Stimulated activated CD8-positive, alpha-beta memory T cell treated with anti-CD3 and anti-CD28 coated beads, Interleukin-12 subunit alpha, Interleukin-12 subunit beta, amount 100 ng/mL, for 24 hours (primary cell): ENCODE measurements at regions not wholly inside any gene's neighbourhood (a gene's known extent, or its start where the extent isn't known, plus 50 kb on each side); places are given as distances from the start of the nearest gene placed in this dataset.
"Not testable (repeated sequence)": the region's sequence is repeated elsewhere in the genome, so short reads cannot be mapped to it uniquely, and the experiment has no call there.

ENCODE experiments used
- DNase-seq: peaks from one replicate; pipeline ENCODE4 v3.0.0-alpha.2; 2020; ENCODE audit errors: extremely low read depth

DNA sequence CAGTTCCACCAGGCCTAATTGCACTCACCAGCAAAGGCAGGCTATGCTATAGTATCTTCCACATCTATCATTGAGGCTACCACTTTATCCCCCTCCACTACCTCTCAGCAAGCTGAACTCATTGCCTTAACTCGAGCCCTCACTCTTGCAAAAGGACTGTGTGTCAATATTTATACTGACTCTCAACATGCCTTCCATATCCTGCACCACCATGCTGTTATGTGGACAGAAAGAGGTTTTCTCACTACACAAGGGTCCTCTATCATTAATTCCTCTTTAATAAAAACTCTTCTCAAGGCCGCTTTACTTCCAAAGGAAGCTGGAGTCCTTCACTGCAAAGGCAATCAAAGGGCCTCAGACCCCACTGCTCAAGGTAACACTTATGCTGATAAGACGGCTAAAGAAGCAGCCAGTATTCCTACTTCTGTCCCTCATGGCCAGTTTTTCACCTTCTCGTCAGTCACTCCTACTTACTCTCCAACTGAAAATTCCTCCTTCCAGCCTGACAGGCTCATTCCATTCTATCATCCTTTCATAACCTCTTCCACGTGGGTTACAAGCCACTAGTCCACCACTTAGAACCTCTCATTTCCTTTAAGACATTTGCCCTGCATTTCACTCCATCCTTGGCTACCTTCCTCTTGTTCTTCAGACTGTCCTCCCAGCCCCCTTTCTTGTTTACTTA, 1110.9 kb upstream of the TMEM132C start:
- not testable (repeated sequence) for DNase-seq

GRCh38 chr12:127157501-127158366, 1109.2 kb upstream of the TMEM132C start:
- DNase-seq: not testable (repeated sequence)

GRCh38 chr12:127158385-127159061, 1108.4 kb upstream of the TMEM132C start:
- no peak for DNase-seq

- no peak for DNase-seq
These were observed 1105.5 kb upstream of the TMEM132C start for GRCh38 chr12:127161466-127161865.

- no peak for DNase-seq
These were observed 1104.7 kb upstream of the TMEM132C start for GRCh38 chr12:127162307-127162706.

GRCh38 chr12:127162902-127163301, 1104.1 kb upstream of the TMEM132C start:
- DNase-seq: no peak

DNA sequence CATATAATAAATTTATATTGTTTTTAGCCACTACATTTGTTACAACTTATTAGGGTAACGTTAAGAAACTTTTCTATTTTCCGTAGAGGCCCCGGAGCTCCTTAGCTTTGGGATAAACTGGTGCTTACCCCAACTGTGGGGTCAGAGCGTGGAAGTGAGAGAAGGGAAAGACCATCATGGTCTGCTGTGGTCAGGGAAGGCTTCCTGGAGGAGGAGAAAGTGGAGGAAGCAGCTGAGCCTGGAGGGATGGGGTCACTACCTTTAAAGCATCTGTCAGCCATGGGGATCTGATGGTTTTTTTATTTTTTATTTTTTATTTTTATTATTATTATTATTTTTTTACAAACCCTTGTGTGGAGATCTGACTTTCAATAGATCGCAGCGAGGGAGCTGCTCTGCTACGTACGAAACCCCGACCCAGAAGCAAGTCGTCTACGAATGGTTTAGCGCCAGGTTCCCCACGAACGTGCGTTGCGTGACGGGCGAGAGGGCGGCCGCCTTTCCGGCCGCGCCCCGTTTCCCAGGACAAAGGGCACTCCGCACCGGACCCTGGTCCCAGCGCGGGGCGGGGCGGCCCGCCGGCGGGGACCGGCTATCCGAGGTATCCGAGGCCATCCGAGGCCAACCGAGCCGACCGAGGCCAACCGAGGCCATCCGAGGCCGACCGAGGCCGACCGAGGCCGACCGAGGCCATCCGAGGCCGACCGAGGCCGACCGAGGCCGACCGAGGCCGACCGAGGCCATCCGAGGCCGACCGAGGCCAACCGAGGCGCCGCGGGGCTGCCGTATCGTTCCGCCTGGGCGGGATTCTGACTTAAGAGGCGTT, 1101.2 kb upstream of the TMEM132C start:
- DNase-seq: peak; percentile 57

DNA sequence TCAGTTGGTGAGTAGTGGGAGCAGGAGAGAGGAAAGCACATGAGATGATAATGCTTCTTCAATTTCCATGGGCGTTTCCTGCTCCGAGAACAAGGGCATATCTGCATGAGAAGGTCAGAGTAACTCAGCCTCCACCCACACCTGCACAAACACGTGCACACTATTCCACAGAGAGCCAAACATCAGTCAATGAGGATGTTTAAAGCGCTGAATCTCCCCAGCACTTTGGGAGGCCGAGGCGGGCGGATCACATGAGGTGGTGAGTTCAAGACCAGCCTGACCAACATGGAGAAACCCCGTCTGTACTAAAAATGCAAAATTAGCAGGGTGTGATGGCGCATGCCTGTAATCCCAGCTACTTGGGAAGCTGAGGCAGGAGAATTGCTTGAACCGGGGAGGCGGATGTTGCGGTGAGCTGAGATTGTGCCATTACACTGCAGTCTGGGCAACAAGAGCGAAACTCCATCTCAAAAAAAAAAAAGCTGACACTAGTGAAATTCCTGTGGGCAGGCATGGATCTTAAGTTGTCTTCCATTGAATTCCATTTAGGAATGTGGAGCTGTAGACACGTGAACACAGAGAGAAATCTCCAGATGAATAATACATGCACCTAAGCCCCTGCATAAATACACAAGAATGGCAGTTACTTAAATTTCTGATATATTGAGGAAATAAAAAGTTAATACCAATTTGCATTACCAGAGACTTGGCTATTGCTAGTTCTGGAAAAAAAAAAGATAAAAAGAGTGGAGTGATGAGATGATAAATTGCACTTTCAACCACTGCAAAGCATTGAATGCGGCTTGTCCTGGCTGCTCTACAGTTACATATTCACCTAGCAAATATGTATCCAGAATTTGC, 1097.4 kb upstream of the TMEM132C start:
- no peak for DNase-seq

GRCh38 chr12:127170226-127171180, 1096.5 kb upstream of the TMEM132C start:
- DNase-seq: no peak

- DNase-seq: no peak
These were observed 1094.1 kb upstream of the TMEM132C start for GRCh38 chr12:127172861-127173260.

DNA sequence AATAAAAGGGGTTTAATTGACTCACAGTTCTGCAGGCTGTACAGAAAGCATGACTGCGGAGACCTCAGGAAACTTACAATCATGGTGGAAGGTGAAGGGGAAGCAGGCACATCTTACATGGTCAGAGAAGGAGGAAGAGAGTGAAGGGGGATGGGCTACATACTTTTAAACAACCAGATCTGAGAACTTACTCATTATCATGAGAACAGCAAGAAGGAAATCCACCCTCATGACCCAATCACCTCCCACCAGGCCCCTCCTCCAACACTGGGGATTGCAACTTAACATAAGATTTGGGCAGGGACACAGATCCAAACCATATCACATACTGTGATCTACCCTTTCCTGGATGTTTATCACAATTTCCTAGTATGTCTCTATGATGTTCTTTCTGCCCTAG, 1093.0 kb upstream of the TMEM132C start:
- DNase-seq: not testable (repeated sequence)

DNA sequence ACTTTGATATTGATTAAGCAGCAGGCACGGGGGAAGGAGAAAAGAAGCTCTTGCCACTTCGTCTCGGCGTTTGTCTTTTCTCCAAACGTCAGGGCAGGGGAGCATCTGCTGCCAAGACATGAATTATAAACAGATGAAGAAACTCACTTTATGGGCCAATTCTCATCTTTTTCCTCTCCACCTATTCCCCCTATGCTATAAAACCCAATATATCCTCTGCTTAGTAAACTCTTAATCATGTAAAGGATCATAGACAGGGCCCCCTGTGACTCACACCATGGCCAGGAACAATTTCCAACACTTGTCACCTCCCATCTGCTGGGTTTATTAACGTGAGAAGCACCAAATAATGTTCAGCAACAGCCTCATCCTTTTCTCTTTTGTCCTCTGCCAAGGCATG, 1092.1 kb upstream of the TMEM132C start:
- no peak for DNase-seq

GRCh38 chr12:127175361-127175760, 1091.6 kb upstream of the TMEM132C start:
- no peak for DNase-seq

DNA sequence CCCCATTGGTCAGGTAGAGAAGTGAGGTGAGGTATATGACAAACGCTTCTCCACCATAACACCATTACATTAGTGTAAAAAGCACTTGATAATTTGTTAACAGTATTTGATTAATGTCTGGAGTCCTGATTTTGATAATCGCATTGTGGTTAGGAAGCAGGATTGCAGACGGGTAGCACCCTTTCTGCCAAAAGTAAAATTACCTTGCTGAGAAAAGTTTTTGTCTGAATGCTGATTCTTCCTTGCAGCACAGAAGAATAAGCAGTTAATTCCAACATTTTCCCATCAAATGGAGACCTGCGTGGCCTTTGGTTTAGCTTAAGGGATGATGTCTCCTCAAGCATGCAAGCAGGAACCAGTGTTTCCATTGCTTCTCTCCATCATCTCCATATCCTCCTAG, 1090.2 kb upstream of the TMEM132C start:
- DNase-seq: no peak

GRCh38 chr12:127178052-127178451, 1088.9 kb upstream of the TMEM132C start:
- no peak for DNase-seq

DNA sequence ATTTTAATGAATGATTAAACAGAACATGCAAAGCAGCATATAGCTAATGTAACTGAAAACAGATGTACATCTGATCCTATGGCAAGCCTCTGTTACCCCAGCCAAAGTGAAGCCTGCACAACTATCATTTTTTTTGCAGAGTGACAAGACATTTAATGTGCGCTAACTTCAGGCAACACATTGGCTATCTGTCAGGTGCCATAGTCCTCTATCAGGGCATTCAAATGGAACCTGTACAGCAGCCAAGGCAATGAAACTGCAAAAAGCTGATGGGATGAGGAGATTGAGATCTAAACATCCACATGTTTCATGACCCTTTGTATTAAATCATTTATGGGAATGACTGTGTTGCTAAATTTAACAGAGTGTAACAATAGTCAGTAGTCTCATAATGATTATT, 1088.5 kb upstream of the TMEM132C start:
- DNase-seq: no peak

GRCh38 chr12:127179176-127179575, 1087.8 kb upstream of the TMEM132C start:
- DNase-seq: no peak

DNA sequence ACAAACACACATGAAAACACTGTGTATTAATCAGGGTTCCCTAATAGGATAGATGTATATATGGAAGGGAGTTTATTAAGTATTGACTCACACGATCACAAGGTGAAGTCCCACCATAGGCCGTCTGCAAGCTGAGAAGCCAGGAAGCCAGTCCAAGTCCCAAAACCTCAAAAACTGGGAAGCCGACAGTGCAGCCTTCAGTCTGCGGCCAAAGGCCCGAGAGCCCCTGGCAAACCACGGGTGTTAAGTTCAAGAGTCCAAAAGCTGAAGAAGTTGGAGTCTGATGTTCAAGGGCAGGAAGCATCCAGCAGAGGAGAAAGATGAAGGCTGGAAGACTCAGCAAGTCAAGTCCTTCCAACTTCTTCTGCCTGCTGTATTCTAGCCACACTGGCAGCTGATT, 1085.0 kb upstream of the TMEM132C start:
- no peak for DNase-seq

- no peak for DNase-seq
These were observed 1077.0 kb upstream of the TMEM132C start for GRCh38 chr12:127189992-127190391.

DNA sequence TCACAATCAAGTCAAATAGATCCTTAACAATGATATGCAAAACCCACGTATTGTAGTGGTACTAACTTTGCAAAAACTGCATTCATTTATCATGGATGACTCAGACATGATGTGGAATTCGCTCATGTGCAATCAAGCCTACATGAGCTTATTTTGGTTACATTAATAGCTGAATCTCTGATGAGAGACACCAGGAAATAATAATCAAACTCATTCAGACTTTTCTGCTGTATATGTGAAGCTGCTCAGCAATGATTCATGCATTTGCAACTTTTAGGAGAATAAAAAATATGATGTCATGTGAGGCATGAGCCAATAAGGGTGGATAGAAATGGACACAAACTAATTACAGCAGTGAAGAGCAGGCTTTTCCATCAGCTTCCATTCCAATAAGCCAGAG, 1075.8 kb upstream of the TMEM132C start:
- DNase-seq: no peak
